ENCODE measurements at regions not wholly inside any gene's neighbourhood (a gene's known extent, or its start where the extent isn't known, plus 50 kb on each side); places are given as distances from the start of the nearest gene placed in this dataset.

DNA sequence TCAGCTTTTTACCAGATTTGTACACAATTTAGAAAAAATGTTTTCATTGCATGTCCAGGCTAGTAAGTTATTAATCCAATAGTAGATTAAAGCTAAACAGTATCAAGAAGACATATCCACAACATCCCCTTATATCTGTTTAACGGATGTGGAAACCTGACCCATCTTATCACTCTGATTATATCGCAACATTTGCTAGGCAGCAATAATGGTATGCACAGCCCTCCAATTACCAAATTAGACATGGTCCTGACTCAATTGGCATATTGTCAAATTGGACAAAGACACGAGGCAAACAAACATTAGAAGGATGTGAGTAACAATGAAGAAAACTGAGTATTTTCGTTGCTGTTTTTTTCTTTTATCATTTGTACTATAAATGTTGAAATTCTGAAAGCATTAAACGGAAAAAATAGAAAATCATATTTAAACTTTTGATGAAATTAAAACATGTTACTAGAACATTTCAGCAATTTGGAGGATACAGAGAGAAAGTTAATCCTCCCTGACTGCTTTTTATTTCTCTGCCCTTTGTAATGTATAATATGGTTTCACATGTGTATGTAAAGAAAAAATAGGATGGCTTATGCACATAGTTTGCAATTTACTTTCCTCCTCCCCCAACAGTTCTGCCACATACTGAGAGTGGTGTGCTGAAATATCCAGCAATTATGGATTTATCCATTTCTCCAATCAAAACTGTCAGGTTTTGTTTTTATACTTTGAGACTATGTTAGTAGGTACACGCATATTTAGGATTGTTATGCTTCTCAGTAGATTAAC lies 633.7 kb downstream of the ZIC1 start:
- no peak overlapping the region for H3K4me3 ChIP-seq (ENCODE audit: low read depth, low read length)
- TF ChIP-seq, protein P1, sequence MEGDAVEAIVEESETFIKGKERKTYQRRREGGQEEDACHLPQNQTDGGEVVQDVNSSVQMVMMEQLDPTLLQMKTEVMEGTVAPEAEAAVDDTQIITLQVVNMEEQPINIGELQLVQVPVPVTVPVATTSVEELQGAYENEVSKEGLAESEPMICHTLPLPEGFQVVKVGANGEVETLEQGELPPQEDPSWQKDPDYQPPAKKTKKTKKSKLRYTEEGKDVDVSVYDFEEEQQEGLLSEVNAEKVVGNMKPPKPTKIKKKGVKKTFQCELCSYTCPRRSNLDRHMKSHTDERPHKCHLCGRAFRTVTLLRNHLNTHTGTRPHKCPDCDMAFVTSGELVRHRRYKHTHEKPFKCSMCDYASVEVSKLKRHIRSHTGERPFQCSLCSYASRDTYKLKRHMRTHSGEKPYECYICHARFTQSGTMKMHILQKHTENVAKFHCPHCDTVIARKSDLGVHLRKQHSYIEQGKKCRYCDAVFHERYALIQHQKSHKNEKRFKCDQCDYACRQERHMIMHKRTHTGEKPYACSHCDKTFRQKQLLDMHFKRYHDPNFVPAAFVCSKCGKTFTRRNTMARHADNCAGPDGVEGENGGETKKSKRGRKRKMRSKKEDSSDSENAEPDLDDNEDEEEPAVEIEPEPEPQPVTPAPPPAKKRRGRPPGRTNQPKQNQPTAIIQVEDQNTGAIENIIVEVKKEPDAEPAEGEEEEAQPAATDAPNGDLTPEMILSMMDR (IDR thresholded peaks at IDR 0.05; ENCODE audit: low read depth, low read length, missing control alignments), result no peak
- no peak for DNase-seq (ENCODE audit: low read depth)

DNA sequence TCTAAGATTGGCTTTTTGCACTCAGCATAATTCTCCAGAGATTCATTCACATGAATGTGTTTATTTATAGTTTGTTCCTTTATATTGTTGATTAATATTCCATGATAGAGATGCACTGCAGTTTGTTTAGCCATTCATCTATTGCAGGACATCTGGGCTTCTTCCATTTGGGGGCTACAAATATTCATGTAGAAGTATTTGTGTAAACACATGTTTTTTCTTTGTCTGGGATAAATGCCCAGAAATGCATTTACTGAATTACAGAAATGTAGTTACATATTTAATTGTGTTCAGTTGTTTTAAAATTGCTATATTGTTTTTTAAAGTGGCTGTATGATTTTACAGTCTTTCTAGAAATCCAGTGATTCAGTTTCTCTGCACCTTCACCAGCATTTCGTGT lies 635.0 kb downstream of the ZIC1 start:
- no peak overlapping the region for H3K4me3 ChIP-seq (ENCODE audit: low read depth, low read length)
- no peak for DNase-seq (ENCODE audit: low read depth)
- TF ChIP-seq, protein P1 (IDR thresholded peaks at IDR 0.05; ENCODE audit: low read depth, low read length, missing control alignments), result no peak

DNA sequence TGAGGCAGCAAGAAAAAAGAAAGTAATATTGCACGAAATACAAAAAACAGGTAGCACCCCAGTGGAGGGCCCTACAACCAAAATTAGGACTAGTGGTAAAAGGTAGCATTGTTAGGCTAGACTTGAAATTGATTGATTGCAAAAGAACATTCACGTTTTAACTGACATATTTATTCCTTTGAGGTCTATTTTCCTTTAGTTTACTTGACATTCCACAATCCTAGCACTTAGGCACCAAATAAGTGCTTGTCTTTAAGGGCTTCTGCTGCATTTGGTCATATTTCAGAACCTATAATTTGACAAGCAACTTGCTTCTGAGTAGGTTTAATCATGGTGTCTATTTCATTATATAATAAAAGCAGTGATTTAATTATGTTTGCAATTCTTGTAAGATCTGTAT lies 642.7 kb upstream of the AGTR1 start:
- TF ChIP-seq, protein P1 (IDR thresholded peaks at IDR 0.05; ENCODE audit: low read depth, low read length, missing control alignments), result no peak

DNA sequence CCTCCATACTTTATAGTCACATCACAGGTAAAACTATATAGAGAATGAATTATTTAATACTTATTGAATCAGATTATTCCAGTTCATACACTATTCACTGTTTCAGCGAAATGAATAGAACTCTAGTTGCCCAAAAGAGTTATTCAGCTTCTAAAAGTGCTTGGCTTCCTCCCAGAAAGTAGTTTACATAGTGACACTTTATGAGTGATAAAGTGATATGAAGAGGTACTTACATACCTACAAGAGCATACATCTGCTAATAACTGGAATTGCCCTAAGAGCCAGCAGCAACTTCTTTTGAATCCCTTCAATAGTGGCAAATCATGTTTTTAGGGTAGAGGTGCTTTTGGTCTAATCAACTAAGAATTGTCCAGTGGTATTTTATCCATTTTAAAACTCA lies 635.1 kb upstream of the AGTR1 start:
- no peak for DNase-seq (ENCODE audit: low read depth)
- TF ChIP-seq, protein P1 (IDR thresholded peaks at IDR 0.05; ENCODE audit: low read depth, low read length, missing control alignments), result no peak
- no peak overlapping the region for H3K4me3 ChIP-seq (ENCODE audit: low read depth, low read length)

More for the DNA sequence above, 642.7 kb upstream of the AGTR1 start:
- H3K4me3 ChIP-seq (ENCODE audit: low read depth, low read length), result no peak overlapping the region
- DNase-seq (ENCODE audit: low read depth), result no peak

DNA sequence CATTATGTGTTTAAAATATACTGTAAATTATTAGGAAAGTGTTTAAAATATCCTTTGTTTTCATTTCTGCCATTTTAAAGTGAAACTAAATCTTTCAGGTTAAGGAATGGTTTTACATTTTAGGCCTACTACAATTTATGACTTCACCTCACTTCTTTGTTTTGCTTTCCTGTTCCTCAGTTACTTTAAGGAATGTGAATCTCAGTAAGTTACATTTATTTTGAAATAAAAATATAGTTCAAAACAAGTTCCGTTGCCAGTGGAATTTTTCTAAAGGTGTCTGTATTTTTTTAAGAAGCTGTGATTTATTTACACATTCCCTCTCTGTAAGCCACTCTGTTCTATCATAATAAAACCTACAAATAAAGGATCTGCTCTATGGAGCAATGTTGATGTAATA lies 630.9 kb upstream of the AGTR1 start:
- H3K4me3 ChIP-seq (ENCODE audit: low read depth, low read length), result no peak overlapping the region
- TF ChIP-seq, protein P1 (IDR thresholded peaks at IDR 0.05; ENCODE audit: low read depth, low read length, missing control alignments), result no peak
- DNase-seq (ENCODE audit: low read depth), result no peak

DNA sequence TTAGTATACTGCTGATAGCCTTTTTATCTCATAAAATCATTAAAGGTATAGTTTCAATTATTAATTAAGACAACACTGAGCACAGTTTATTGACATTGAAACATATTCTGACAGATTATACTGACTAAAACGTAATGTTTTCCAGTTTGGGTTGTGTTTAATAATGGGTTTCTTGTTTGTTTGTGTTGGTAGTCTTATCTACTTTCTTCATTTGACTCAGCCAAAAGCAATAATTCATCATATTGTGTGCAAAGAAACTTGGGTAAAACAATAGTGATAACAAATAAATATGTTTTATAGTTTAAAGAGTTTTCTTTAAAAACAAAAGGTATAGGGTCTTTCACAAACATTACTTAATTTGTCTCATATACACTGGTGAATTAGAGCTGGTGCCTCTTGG lies 629.2 kb upstream of the AGTR1 start:
- no peak overlapping the region for H3K4me3 ChIP-seq (ENCODE audit: low read depth, low read length)
- no peak for DNase-seq (ENCODE audit: low read depth)
- TF ChIP-seq, protein P1 (IDR thresholded peaks at IDR 0.05; ENCODE audit: low read depth, low read length, missing control alignments), result no peak

DNA sequence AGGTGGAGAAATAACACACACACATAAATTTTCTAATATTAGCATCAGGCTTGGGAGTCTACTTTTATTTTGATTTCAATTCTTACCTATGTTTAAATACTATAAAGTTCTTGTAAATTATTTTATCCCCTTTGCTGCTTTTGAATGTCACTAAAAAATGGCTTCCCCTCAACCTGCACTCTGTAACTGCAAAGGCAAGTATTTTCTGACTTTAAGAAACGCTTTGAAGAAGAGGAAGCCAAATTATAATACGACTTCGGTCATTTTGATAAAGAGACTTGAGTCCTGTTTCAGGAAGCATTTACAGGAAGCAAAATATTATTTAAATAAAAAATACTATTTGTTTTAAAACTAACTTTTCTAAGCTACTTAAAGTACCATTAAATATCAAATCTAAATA lies 627.7 kb upstream of the AGTR1 start:
- TF ChIP-seq, protein P1 (IDR thresholded peaks at IDR 0.05; ENCODE audit: low read depth, low read length, missing control alignments), result no peak
- no peak for DNase-seq (ENCODE audit: low read depth)
- H3K4me3 ChIP-seq (ENCODE audit: low read depth, low read length), result no peak overlapping the region

All from GM12864 (cell line).